ENCODE measurements at regions not wholly inside any gene's neighbourhood (a gene's known extent, or its start where the extent isn't known, plus 50 kb on each side); places are given as distances from the start of the nearest gene placed in this dataset.
"Not testable (repeated sequence)": the region's sequence is repeated elsewhere in the genome, so short reads cannot be mapped to it uniquely, and the experiment has no call there.

DNA sequence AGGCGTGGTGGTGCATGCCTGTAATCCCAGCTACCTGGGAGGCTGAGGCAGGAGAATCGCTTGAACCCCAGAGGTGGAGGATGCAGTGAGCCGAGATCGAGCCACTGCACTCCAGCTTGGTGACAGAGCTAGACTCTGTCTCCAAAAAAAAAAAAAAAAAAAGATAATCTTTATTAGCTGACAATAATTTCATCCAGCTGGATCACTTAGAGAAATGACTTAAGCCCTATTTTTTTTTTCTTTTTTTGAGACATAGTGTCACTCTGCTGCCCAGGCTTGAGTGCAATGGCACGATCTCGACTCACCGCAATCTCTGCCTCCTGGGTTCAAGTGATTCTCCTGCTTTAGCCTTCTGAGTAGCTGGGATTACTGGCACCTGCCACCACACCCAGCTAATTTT lies 51.6 kb upstream of the MAP4K4 start:
- not testable (repeated sequence) for TF ChIP-seq YY1 (IDR thresholded peaks at IDR 0.05; ENCODE audit: insufficient read depth, insufficient read length); ZNF274 (IDR thresholded peaks at IDR 0.05; ENCODE audit: low read depth, low read length)

Measured in NT2/D1 (cell line).